ENCODE measurements at regions not wholly inside any gene's neighbourhood (a gene's known extent, or its start where the extent isn't known, plus 50 kb on each side); places are given as distances from the start of the nearest gene placed in this dataset.
A peak's percentile ranks its signal among the peaks of the same experiment; 100 is the strongest.
"Not testable (repeated sequence)": the region's sequence is repeated elsewhere in the genome, so short reads cannot be mapped to it uniquely, and the experiment has no call there.

- TF ChIP-seq EZH2phosphoT487 (IDR thresholded peaks at IDR 0.05; ENCODE audit: low read depth) (no peak), CTCF (IDR thresholded peaks at IDR 0.05; ENCODE audit: low read depth, low read length) (no peak)
- Histone ChIP-seq H3K4me2 (ENCODE audit: low read length) (no peak overlapping the region), H3K79me2 (ENCODE audit: low read length) (no peaks in the 10 kb centered on the region), H2AFZ (ENCODE audit: low read depth, low read length) (no peak overlapping the region), H3K27me3 (ENCODE audit: low read depth, low read length) (no peaks in the 10 kb centered on the region), H4K20me1 (ENCODE audit: insufficient read depth, low read length) (no peaks in the 10 kb centered on the region), H3K27ac (ENCODE audit: low read length) (no peak overlapping the region), H3K4me3 (ENCODE audit: low read length) (no peak overlapping the region), H3K4me1 (ENCODE audit: low read length) (no peaks in the 10 kb centered on the region), H3K36me3 (replicated peaks; ENCODE audit: low read depth, low read length) (no peaks in the 10 kb centered on the region), H3K9ac (ENCODE audit: low read length) (no peak overlapping the region), H3K9me3 (ENCODE audit: insufficient read depth, low read length) (no peaks in the 10 kb centered on the region)
These were observed 300.4 kb upstream of the KCNH7 start for GRCh38 chr2:163138947-163139346.

DNA sequence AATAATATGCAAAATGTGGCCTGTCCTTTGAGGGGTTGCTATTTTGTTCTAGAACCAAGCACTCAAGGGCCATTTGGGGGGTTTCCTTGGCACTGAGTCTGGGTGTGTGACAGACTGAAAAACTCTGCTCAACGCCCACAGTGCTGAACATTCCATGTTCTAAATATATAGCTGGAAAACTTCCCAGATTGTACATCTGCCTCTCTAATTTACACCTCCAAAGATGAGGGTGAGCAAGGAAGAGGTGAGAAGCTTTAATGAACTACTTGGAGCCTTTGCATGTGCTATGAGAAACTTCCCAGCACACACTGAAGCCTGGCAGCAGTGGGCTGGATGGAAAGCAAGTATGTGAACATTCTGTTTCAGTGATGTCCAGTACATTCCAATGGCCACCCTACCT lies 296.7 kb upstream of the KCNH7 start:
- Histone ChIP-seq H3K9me3 (ENCODE audit: insufficient read depth, low read length) (no peaks in the 10 kb centered on the region), H3K27ac (ENCODE audit: low read length) (no peak overlapping the region), H2AFZ (ENCODE audit: low read depth, low read length) (no peak overlapping the region), H4K20me1 (ENCODE audit: insufficient read depth, low read length) (no peaks in the 10 kb centered on the region), H3K4me3 (ENCODE audit: low read length) (no peak overlapping the region), H3K9ac (ENCODE audit: low read length) (no peak overlapping the region), H3K27me3 (ENCODE audit: low read depth, low read length) (no peaks in the 10 kb centered on the region), H3K36me3 (replicated peaks; ENCODE audit: low read depth, low read length) (no peaks in the 10 kb centered on the region), H3K4me2 (ENCODE audit: low read length) (no peak overlapping the region), H3K79me2 (ENCODE audit: low read length) (no peaks in the 10 kb centered on the region), H3K4me1 (ENCODE audit: low read length) (no peaks in the 10 kb centered on the region)
- no peak for TF ChIP-seq EZH2phosphoT487 (IDR thresholded peaks at IDR 0.05; ENCODE audit: low read depth)
- no peak for TF ChIP-seq CTCF (IDR thresholded peaks at IDR 0.05; ENCODE audit: low read depth, low read length)

DNA sequence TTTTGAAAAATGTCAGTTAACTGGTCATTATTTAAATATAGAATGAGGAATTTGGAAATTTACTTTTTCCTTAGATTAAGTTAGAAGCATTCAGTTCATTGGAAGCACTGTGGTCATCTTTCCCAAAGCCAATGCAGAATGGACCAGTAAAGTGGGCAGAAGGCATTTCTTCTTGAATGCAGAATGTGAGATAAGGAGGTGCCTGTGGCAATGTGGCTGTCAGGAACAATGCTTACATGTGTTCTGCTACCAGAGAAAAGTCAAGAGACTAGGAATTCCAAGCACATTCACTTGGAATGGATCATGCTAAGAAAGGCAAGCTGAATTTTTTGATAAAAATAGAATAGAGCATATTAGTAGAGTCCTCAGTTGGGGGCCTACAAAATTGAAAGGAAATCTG lies 295.0 kb upstream of the KCNH7 start:
- Histone ChIP-seq H3K27ac (ENCODE audit: low read length) (no peak overlapping the region), H2AFZ (ENCODE audit: low read depth, low read length) (no peak overlapping the region), H4K20me1 (ENCODE audit: insufficient read depth, low read length) (no peaks in the 10 kb centered on the region), H3K4me2 (ENCODE audit: low read length) (no peak overlapping the region), H3K9ac (ENCODE audit: low read length) (no peak overlapping the region), H3K79me2 (ENCODE audit: low read length) (no peaks in the 10 kb centered on the region), H3K4me1 (ENCODE audit: low read length) (no peaks in the 10 kb centered on the region), H3K9me3 (ENCODE audit: insufficient read depth, low read length) (no peaks in the 10 kb centered on the region), H3K36me3 (replicated peaks; ENCODE audit: low read depth, low read length) (no peaks in the 10 kb centered on the region), H3K27me3 (ENCODE audit: low read depth, low read length) (no peaks in the 10 kb centered on the region), H3K4me3 (ENCODE audit: low read length) (no peak overlapping the region)
- no peak for TF ChIP-seq CTCF (IDR thresholded peaks at IDR 0.05; ENCODE audit: low read depth, low read length)
- TF ChIP-seq EZH2phosphoT487 (IDR thresholded peaks at IDR 0.05; ENCODE audit: low read depth): no peak

DNA sequence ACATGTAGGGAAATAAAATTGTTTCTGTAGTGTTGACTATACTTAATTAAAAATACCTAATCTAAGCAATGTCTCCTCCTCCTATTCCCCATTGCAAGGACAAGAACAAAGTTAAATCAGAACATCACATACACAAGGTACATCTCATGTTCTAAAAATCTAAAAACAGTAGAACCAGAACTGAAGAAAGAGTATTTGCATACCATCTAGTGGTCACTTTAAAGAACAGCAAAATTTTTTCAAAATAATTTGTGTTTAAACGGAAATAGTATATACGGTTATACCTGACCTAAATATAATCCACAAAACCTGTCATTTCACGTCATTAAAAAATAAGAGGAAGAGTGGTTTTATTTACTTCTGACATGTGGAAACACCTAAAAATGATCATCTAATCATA lies 294.3 kb upstream of the KCNH7 start:
- Histone ChIP-seq H3K4me2 (ENCODE audit: low read length) (no peak overlapping the region), H3K27ac (ENCODE audit: low read length) (no peak overlapping the region), H3K79me2 (ENCODE audit: low read length) (no peaks in the 10 kb centered on the region), H3K4me1 (ENCODE audit: low read length) (no peaks in the 10 kb centered on the region), H3K9ac (ENCODE audit: low read length) (no peak overlapping the region), H3K36me3 (replicated peaks; ENCODE audit: low read depth, low read length) (no peaks in the 10 kb centered on the region), H3K27me3 (ENCODE audit: low read depth, low read length) (no peaks in the 10 kb centered on the region), H3K9me3 (ENCODE audit: insufficient read depth, low read length) (no peaks in the 10 kb centered on the region), H4K20me1 (ENCODE audit: insufficient read depth, low read length) (no peaks in the 10 kb centered on the region), H2AFZ (ENCODE audit: low read depth, low read length) (no peak overlapping the region), H3K4me3 (ENCODE audit: low read length) (no peak overlapping the region)
- TF ChIP-seq EZH2phosphoT487 (IDR thresholded peaks at IDR 0.05; ENCODE audit: low read depth) (no peak), CTCF (IDR thresholded peaks at IDR 0.05; ENCODE audit: low read depth, low read length) (peak; percentile 65)

DNA sequence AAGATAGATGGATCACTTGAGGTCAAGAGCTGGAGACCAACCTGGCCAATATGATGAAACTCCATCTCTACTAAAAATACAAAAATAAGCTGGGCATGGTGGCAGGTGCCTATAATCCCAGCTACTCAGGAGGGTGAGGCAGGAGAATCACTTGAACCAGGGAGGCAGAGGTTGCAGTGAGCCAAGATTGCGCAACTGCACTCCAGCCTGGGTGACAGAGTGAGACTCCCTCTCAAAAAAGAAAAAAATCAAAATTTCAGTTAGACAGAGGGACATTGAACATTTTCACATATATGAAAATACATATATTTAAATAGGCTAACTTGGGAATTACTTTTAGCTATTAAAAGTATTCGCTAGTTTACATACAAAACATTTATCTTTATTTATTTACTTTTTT lies 293.6 kb upstream of the KCNH7 start:
- not testable (repeated sequence) for H3K4me2 ChIP-seq (ENCODE audit: low read length); H3K27me3 ChIP-seq (ENCODE audit: low read depth, low read length); H2AFZ ChIP-seq (ENCODE audit: low read depth, low read length); H3K79me2 ChIP-seq (ENCODE audit: low read length); H3K4me3 ChIP-seq (ENCODE audit: low read length); H3K9ac ChIP-seq (ENCODE audit: low read length); H3K36me3 ChIP-seq (replicated peaks; ENCODE audit: low read depth, low read length); H3K9me3 ChIP-seq (ENCODE audit: insufficient read depth, low read length); H3K4me1 ChIP-seq (ENCODE audit: low read length); H3K27ac ChIP-seq (ENCODE audit: low read length); H4K20me1 ChIP-seq (ENCODE audit: insufficient read depth, low read length)

Data from OCI-LY3 (cell line).